HG02981 (cell line): ENCODE measurements at regions not wholly inside any gene's neighbourhood (a gene's known extent, or its start where the extent isn't known, plus 50 kb on each side); places are given as distances from the start of the nearest gene placed in this dataset.
"Not testable (repeated sequence)": the region's sequence is repeated elsewhere in the genome, so short reads cannot be mapped to it uniquely, and the experiment has no call there.

Experiments used
- ATAC-seq: cut with Tn5 transposase; IDR thresholded peaks from one replicate; pipeline ENCODE4 v1.9.1; 2021; ENCODE audit warnings: mild to moderate bottlenecking, moderate library complexity; ENCODE audit not compliant: unreplicated experiment

GRCh38 chr16:86857807-86858206 is 279.5 kb downstream of the FOXL1 start:
- ATAC-seq, result no peak

GRCh38 chr16:86858501-86858900 is 280.2 kb downstream of the FOXL1 start:
- ATAC-seq, result no peak

- not testable (repeated sequence) for ATAC-seq
Observed at GRCh38 chr16:86861270-86861858, 283.0 kb downstream of the FOXL1 start.

GRCh38 chr16:86862595-86863280 is 284.4 kb downstream of the FOXL1 start:
- no peak for ATAC-seq

GRCh38 chr16:86863609-86864008 is 285.3 kb downstream of the FOXL1 start:
- no peak for ATAC-seq

- ATAC-seq, result no peak
Observed at GRCh38 chr16:86864586-86864985, 286.2 kb downstream of the FOXL1 start.

- no peak for ATAC-seq
Observed at GRCh38 chr16:86865851-86866662, 287.7 kb downstream of the FOXL1 start.

- ATAC-seq, result no peak
Observed at GRCh38 chr16:86866986-86867722, 288.8 kb downstream of the FOXL1 start.

- ATAC-seq, result no peak
Observed at GRCh38 chr16:86868070-86868469, 289.7 kb downstream of the FOXL1 start.

GRCh38 chr16:86868786-86869185 is 290.4 kb downstream of the FOXL1 start:
- no peak for ATAC-seq

- ATAC-seq, result no peak
Observed at GRCh38 chr16:86869288-86870022, 291.1 kb downstream of the FOXL1 start.

- no peak for ATAC-seq
Observed at GRCh38 chr16:86870380-86870779, 292.0 kb downstream of the FOXL1 start.

GRCh38 chr16:86872131-86872530 is 293.8 kb downstream of the FOXL1 start:
- ATAC-seq, result no peak

- no peak for ATAC-seq
Observed at GRCh38 chr16:86872833-86873232, 294.5 kb downstream of the FOXL1 start.

- no peak for ATAC-seq
Observed at GRCh38 chr16:86874141-86874540, 295.8 kb downstream of the FOXL1 start.

- ATAC-seq, result no peak
Observed at GRCh38 chr16:86876499-86876898, 298.1 kb downstream of the FOXL1 start.

GRCh38 chr16:86877108-86877507 is 298.8 kb downstream of the FOXL1 start:
- no peak for ATAC-seq

- ATAC-seq, result no peak
Observed at GRCh38 chr16:86877835-86878234, 299.5 kb downstream of the FOXL1 start.

- ATAC-seq, result no peak
Observed at GRCh38 chr16:86878236-86879080, 300.1 kb downstream of the FOXL1 start.

- ATAC-seq, result no peak
Observed at GRCh38 chr16:86879268-86879667, 300.9 kb downstream of the FOXL1 start.
